ENCODE measurements at regions not wholly inside any gene's neighbourhood (a gene's known extent, or its start where the extent isn't known, plus 50 kb on each side); places are given as distances from the start of the nearest gene placed in this dataset.
"Not testable (repeated sequence)": the region's sequence is repeated elsewhere in the genome, so short reads cannot be mapped to it uniquely, and the experiment has no call there.

- no peak for DNase-seq
Observed at GRCh38 chr14:30162066-30162465, 234.4 kb upstream of the PRKD1 start.

- DNase-seq: no peak
Observed at GRCh38 chr14:30165255-30165654, 237.6 kb upstream of the PRKD1 start.

GRCh38 chr14:30177781-30178180 lies 250.1 kb upstream of the PRKD1 start:
- no peak for DNase-seq

GRCh38 chr14:30179381-30180130 lies 251.9 kb upstream of the PRKD1 start:
- no peak for DNase-seq

- DNase-seq: no peak
Observed at GRCh38 chr14:30180219-30180618, 252.6 kb upstream of the PRKD1 start.

GRCh38 chr14:30185832-30186231 lies 258.2 kb upstream of the PRKD1 start:
- no peak for DNase-seq

- DNase-seq: peak; percentile 19
Observed at GRCh38 chr14:30191639-30192279, 264.1 kb upstream of the PRKD1 start.

- peak; percentile 38 for DNase-seq
Observed at GRCh38 chr14:30193101-30193500, 265.5 kb upstream of the PRKD1 start.

GRCh38 chr14:30193845-30194501 lies 266.3 kb upstream of the PRKD1 start:
- peak; percentile 96 for DNase-seq

GRCh38 chr14:30194741-30195148 lies 267.1 kb upstream of the PRKD1 start:
- peak; percentile 96 for DNase-seq

GRCh38 chr14:30195941-30196340 lies 268.3 kb upstream of the PRKD1 start:
- DNase-seq: peak; percentile 90

- DNase-seq: no peak
Observed at GRCh38 chr14:30196861-30197260, 269.2 kb upstream of the PRKD1 start.

GRCh38 chr14:30198720-30199119 lies 271.1 kb upstream of the PRKD1 start:
- DNase-seq: not testable (repeated sequence)

GRCh38 chr14:30204431-30204980 lies 276.9 kb upstream of the PRKD1 start:
- DNase-seq: no peak

GRCh38 chr14:30209136-30209535 lies 281.5 kb upstream of the PRKD1 start:
- no peak for DNase-seq

GRCh38 chr14:30210630-30211029 lies 283.0 kb upstream of the PRKD1 start:
- peak; percentile 62 for DNase-seq

- DNase-seq: peak; percentile 69
Observed at GRCh38 chr14:30211326-30211725, 283.7 kb upstream of the PRKD1 start.

- peak; percentile 53 for DNase-seq
Observed at GRCh38 chr14:30214014-30214413, 286.4 kb upstream of the PRKD1 start.

- DNase-seq: peak; percentile 65
Observed at GRCh38 chr14:30214461-30215090, 286.9 kb upstream of the PRKD1 start.

GRCh38 chr14:30218907-30219306 lies 291.3 kb upstream of the PRKD1 start:
- DNase-seq: no peak

- DNase-seq: no peak
Observed at GRCh38 chr14:30221546-30221945, 293.9 kb upstream of the PRKD1 start.

- DNase-seq: peak; percentile 68
Observed at GRCh38 chr14:30223385-30223785, 295.7 kb upstream of the PRKD1 start.

GRCh38 chr14:30223966-30224365 lies 296.3 kb upstream of the PRKD1 start:
- DNase-seq: no peak

Measured in fibroblast of skin of back (primary cell).